Body of pancreas (tissue), 4 donors: ENCODE measurements at regions not wholly inside any gene's neighbourhood (a gene's known extent, or its start where the extent isn't known, plus 50 kb on each side); places are given as distances from the start of the nearest gene placed in this dataset.

Experiments
- ATAC-seq: fragments of 150-250 bp; one replicate; pipeline ENCODE4 v1.9.1; 2016
- DNase-seq, 4 donors: peaks; one replicate each; pipeline ENCODE4 v3.0.0-alpha.2; 2019
- H3K27ac ChIP-seq, 4 donors: fragments of 200-600 bp; sonication (generic); 1 replicate in 3 of 4; 2 replicates in 1 of 4; pipeline versions ENCODE4 v1.5.1 to v1.6.1; 2016 to 2019; ENCODE audit warnings: mild to moderate bottlenecking in 1 of 4, mixed read lengths in 1 of 4, moderate library complexity in 1 of 4
- H3K27me3 ChIP-seq, 2 donors: fragments of 200-600 bp; sonication (generic); one replicate each; pipeline ENCODE4 v1.6.0; 2016; ENCODE audit warnings: mild to moderate bottlenecking in 1 of 2
- H3K36me3 ChIP-seq, 2 donors: fragments of 200-600 bp; sonication (generic); replicated peaks in 1 of 2; 2 replicates each; pipeline ENCODE4 v1.5.1; 2016; ENCODE audit warnings: low read depth in 2 of 2; ENCODE audit not compliant: insufficient read depth in 1 of 2
- H3K4me1 ChIP-seq: fragments of 200-600 bp; sonication (generic); one replicate; pipeline ENCODE4 v1.6.0; 2016
- H3K4me3 ChIP-seq, 2 donors: fragments of 200-600 bp; sonication (generic); 1 replicate in 1 of 2; 2 replicates in 1 of 2; pipeline ENCODE4 v1.5.1; 2016 to 2019
- H3K9me3 ChIP-seq, 3 donors: fragments of 200-600 bp; sonication (generic); 1 replicate in 2 of 3; 2 replicates in 1 of 3; pipeline ENCODE4 v1.5.1; 2016
- POLR2A ChIP-seq, 3 donors: fragments of 450-650 bp; IDR thresholded peaks; one replicate each; pipeline ENCODE4 v1.6.1; 2016; ENCODE audit warnings: antibody characterized with exemption in 3 of 3, mild to moderate bottlenecking in 2 of 3
- WGBS, 2 donors: methylation state at CpG; one replicate each; pipeline ENCODE4 v1.1.5; 2017; 5-methylcytosine and 5-hydroxymethylcytosine counted together
- intact Hi-C: fragments of 100-400 bp; cut with DNase I; formaldehyde crosslinking; loops from one replicate; pipeline ENCODE4 v1.15.1; 2023
- TF ChIP-seq, protein P1 (sequence below), 7 experiments: fragments of 450-650 bp in 4 of 7; fragments of 200-600 bp in 3 of 7; sonication (generic) in 3 of 7; IDR thresholded peaks; one replicate each; pipeline ENCODE4 v1.5.1; 2016 to 2019; ENCODE audit warnings: antibody characterized with exemption in 7 of 7

DNA sequence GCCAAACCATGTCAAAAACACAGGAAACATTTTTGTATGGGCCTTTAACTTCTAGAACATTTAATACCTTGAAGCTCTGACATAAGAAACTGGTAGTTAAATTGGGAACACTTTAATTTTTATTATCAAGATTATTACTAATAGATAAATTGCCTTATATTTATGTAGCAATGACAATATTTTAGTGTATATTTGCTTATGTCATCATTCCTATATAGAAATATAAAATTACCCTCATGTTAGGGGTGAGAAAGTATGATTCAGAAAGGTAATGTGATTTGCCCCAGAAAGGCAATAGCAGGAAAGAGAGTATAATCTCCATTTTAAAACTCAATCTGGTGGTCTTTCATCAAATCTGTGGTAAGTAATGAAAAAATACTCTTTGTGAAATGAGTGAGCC, 147.4 kb downstream of the IL15 start:
- Histone ChIP-seq H3K4me3 (no peak overlapping the region), H3K36me3 (no peaks in the 10 kb centered on the region), H3K27ac (no peak overlapping the region), H3K9me3 (no peaks in the 10 kb centered on the region), H3K4me1 (no peaks in the 10 kb centered on the region), H3K27me3 (no peaks in the 10 kb centered on the region)
- DNase-seq (no peak), ATAC-seq (no peak)
- no peak for TF ChIP-seq POLR2A (IDR thresholded peaks at IDR 0.05)
- TF ChIP-seq, protein P1, sequence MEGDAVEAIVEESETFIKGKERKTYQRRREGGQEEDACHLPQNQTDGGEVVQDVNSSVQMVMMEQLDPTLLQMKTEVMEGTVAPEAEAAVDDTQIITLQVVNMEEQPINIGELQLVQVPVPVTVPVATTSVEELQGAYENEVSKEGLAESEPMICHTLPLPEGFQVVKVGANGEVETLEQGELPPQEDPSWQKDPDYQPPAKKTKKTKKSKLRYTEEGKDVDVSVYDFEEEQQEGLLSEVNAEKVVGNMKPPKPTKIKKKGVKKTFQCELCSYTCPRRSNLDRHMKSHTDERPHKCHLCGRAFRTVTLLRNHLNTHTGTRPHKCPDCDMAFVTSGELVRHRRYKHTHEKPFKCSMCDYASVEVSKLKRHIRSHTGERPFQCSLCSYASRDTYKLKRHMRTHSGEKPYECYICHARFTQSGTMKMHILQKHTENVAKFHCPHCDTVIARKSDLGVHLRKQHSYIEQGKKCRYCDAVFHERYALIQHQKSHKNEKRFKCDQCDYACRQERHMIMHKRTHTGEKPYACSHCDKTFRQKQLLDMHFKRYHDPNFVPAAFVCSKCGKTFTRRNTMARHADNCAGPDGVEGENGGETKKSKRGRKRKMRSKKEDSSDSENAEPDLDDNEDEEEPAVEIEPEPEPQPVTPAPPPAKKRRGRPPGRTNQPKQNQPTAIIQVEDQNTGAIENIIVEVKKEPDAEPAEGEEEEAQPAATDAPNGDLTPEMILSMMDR (IDR thresholded peaks at IDR 0.05) = no peak
- intact Hi-C loops = no loop called here

DNA sequence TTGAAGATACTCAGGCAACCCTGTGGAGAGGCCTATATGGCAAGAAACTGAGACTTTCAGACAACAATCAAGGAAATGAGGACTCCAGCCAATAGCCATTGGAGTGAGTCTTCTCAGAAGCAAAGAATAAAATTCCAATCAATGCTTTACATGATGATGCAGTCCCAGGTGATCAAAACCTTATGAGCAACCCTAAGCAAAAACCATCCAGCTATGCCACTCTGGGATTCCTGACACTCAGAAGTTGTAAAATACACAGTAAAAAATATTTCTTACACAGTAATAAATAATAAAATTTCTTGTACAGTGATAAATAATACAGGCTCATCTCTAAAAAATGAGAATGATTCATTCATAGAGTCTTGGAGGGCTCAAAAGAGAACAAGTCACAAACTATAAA, 150.6 kb downstream of the IL15 start:
- Histone ChIP-seq H3K4me1 (no peaks in the 10 kb centered on the region), H3K4me3 (no peak overlapping the region), H3K27me3 (no peaks in the 10 kb centered on the region), H3K27ac (no peak overlapping the region), H3K9me3 (no peaks in the 10 kb centered on the region), H3K36me3 (no peaks in the 10 kb centered on the region)
- DNase-seq (no peak), ATAC-seq (no peak)
- intact Hi-C loops = no loop called here
- TF ChIP-seq, protein P1 (IDR thresholded peaks at IDR 0.05) = no peak
- no peak for TF ChIP-seq POLR2A (IDR thresholded peaks at IDR 0.05)

DNA sequence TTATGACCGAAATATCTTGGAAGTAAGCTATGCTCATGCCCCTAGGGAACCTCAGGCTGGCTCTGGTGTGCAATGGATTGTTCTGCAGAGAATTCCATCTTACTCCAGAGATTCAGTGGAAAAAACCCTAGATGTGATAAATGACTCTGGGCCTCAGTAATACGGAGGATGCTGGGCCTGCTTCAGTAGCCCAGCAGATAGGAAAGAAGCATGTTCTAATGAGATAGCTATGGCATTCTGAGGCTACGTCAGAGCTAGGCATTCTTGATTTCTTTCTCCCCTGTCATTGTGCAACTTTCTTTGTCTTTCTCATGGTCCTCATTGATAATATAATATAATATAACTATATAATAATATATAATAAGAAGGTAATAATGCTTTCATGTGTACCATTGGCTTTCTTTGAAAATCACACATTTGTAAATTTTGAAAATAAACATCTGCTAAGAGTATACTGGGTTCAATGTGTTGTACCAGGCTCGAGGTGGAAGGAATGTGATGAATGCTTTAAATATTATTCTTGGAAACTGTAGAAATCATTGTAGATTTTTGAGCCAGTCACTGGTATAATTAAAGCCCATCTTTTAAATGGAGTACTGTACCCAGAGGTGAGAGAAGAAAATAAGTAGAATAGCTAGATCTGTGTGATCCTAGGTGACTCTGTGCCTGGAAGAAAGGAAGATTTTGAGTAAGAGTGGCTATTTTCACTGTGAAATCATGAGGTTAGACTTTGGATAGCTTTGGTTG, 152.0 kb downstream of the IL15 start:
- no peak overlapping the region for H3K4me3 ChIP-seq
- no peak overlapping the region for H3K27ac ChIP-seq
- no peak for ATAC-seq
- H3K4me1 ChIP-seq = no peaks in the 10 kb centered on the region
- intact Hi-C loops = no loop called here
- no peaks in the 10 kb centered on the region for H3K27me3 ChIP-seq
- no peaks in the 10 kb centered on the region for H3K9me3 ChIP-seq
- H3K36me3 ChIP-seq = no peaks in the 10 kb centered on the region
- DNase-seq = no peak
- TF ChIP-seq, protein P1 (IDR thresholded peaks at IDR 0.05) = no peak
- no peak for TF ChIP-seq POLR2A (IDR thresholded peaks at IDR 0.05)
- WGBS, 2 donors = 67 to 69% methylated on average over 4 of the region's 4 CpGs

DNA sequence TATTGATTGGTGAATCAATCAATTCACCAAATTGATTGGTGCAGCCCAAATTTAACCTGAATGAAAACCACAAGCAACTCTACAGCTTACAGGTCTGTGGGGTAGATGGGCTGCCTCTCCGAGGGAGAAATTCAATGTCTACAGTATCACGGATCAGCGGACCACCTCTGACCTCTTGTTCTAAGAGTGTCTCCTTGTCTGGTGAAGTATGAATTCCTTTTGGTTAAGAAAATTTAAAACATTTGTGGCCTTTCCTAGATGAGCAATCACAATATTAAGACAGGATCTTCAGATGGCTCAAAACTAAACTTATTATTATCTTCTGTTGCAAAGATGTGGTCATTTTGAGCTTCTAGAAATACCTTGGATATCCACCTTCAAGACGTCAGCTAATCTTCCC, 153.3 kb downstream of the IL15 start:
- intact Hi-C loops = no loop called here
- Histone ChIP-seq H3K4me3 (no peak overlapping the region), H3K9me3 (no peaks in the 10 kb centered on the region), H3K36me3 (no peaks in the 10 kb centered on the region), H3K27ac (no peak overlapping the region), H3K27me3 (no peaks in the 10 kb centered on the region), H3K4me1 (no peaks in the 10 kb centered on the region)
- DNase-seq (no peak), ATAC-seq (no peak)
- no peak for TF ChIP-seq POLR2A (IDR thresholded peaks at IDR 0.05)
- TF ChIP-seq, protein P1 (IDR thresholded peaks at IDR 0.05) = no peak
- 81% methylated on average over 4 of the region's 4 CpGs for WGBS, 2 donors

DNA sequence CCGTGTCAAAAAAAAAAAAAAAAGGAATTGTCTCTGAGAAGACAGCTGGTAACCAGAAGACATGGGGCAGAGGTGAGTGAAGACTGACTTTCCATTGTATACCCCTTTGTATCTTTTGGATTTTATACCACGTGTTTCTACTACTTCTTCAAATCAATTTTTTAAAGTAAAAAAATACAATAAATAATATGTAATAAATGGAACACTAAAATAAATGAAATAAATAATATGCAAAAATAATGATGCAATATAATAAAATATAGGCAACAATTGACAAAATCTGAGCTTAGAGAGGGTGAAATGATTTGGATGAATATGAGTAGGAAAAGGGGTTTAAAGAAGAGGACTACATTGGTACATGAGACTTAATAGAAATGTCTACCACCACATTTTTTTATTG, 155.8 kb downstream of the IL15 start:
- no peak for TF ChIP-seq POLR2A (IDR thresholded peaks at IDR 0.05)
- TF ChIP-seq, protein P1 (IDR thresholded peaks at IDR 0.05) = no peak
- no peaks in the 10 kb centered on the region for H3K27me3 ChIP-seq
- ATAC-seq = no peak
- H3K27ac ChIP-seq = no peak overlapping the region
- 82 to 87% methylated on average over 2 of the region's 2 CpGs for WGBS, 2 donors
- H3K36me3 ChIP-seq = no peaks in the 10 kb centered on the region
- H3K9me3 ChIP-seq = no peaks in the 10 kb centered on the region
- no peak for DNase-seq
- no peak overlapping the region for H3K4me3 ChIP-seq
- intact Hi-C loops = no loop called here
- H3K4me1 ChIP-seq = no peaks in the 10 kb centered on the region
